ENCODE measurements at regions not wholly inside any gene's neighbourhood (a gene's known extent, or its start where the extent isn't known, plus 50 kb on each side); places are given as distances from the start of the nearest gene placed in this dataset.

DNA sequence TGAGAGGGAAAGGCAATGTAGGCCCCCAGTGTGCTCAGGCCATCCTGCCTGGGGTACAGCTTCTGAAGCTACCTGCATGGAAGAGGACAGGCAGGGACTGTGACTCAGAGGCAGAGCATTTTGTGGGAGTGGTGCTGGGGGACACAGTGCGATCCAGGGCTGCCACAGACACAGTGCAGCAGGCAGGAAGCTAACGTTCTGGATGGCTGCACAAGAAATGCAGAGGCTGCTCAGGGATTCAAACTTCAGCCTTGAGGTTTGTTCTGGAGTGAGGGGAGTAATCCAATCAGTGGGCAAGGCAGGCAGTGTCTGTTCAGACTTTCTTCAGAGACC, 648.0 kb upstream of the IGFBP3 start:
- no peak for TF ChIP-seq EZH2 (IDR thresholded peaks at IDR 0.05)
- TF ChIP-seq, protein P1, sequence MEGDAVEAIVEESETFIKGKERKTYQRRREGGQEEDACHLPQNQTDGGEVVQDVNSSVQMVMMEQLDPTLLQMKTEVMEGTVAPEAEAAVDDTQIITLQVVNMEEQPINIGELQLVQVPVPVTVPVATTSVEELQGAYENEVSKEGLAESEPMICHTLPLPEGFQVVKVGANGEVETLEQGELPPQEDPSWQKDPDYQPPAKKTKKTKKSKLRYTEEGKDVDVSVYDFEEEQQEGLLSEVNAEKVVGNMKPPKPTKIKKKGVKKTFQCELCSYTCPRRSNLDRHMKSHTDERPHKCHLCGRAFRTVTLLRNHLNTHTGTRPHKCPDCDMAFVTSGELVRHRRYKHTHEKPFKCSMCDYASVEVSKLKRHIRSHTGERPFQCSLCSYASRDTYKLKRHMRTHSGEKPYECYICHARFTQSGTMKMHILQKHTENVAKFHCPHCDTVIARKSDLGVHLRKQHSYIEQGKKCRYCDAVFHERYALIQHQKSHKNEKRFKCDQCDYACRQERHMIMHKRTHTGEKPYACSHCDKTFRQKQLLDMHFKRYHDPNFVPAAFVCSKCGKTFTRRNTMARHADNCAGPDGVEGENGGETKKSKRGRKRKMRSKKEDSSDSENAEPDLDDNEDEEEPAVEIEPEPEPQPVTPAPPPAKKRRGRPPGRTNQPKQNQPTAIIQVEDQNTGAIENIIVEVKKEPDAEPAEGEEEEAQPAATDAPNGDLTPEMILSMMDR (IDR thresholded peaks at IDR 0.05): no peak
